GM12878 (cell line): ENCODE measurements at regions not wholly inside any gene's neighbourhood (a gene's known extent, or its start where the extent isn't known, plus 50 kb on each side); places are given as distances from the start of the nearest gene placed in this dataset.

Source experiments
- CTCF ChIP-seq, 3 experiments: IDR thresholded peaks in 2 of 3; conservative IDR thresholded peaks in 1 of 3; 2 replicates each; pipeline ENCODE4 v1.5.1; 2011; ENCODE audit warnings: low read depth in 3 of 3, low read length in 3 of 3, mild to moderate bottlenecking in 3 of 3, control low read depth in 2 of 3, moderate library complexity in 2 of 3, inconsistent platforms in 1 of 3, mixed read lengths in 1 of 3; ENCODE audit not compliant: control insufficient read depth in 2 of 3, insufficient read depth in 1 of 3; ENCODE audit errors: extremely low read depth in 1 of 3
- GABPA ChIP-seq: IDR thresholded peaks from 2 replicates; pipeline ENCODE4 v1.6.1; 2014; ENCODE audit warnings: antibody characterized with exemption, low read depth, mild to moderate bottlenecking, inconsistent platforms
- NRF1 ChIP-seq: conservative IDR thresholded peaks from 2 replicates; pipeline ENCODE4 v1.6.1; 2011; ENCODE audit warnings: mild to moderate bottlenecking, low read depth, low read length, improper control_type of control experiment
- SUPT20H ChIP-seq: IDR thresholded peaks from 2 replicates; pipeline ENCODE4 v1.6.1; 2011; ENCODE audit warnings: low read depth, mild to moderate bottlenecking, low read length, moderate library complexity, borderline replicate concordance; ENCODE audit not compliant: control insufficient read depth

GRCh38 chr13:90652036-90652435, 695.5 kb upstream of the MIR17HG start:
- no peak for TF ChIP-seq NRF1
- no peak for TF ChIP-seq GABPA
- no peak for TF ChIP-seq SUPT20H
- TF ChIP-seq CTCF (IDR thresholded peaks at IDR 0.05 in 2 of 3, conservative IDR thresholded peaks at IDR 0.05 in 1 of 3; ENCODE audit: control insufficient read depth in 2 of 3, extremely low read depth in 1 of 3, insufficient read depth in 1 of 3, low read depth in 3 of 3, low read length in 3 of 3) = no peak
